ENCODE measurements at regions not wholly inside any gene's neighbourhood (a gene's known extent, or its start where the extent isn't known, plus 50 kb on each side); places are given as distances from the start of the nearest gene placed in this dataset.

DNA sequence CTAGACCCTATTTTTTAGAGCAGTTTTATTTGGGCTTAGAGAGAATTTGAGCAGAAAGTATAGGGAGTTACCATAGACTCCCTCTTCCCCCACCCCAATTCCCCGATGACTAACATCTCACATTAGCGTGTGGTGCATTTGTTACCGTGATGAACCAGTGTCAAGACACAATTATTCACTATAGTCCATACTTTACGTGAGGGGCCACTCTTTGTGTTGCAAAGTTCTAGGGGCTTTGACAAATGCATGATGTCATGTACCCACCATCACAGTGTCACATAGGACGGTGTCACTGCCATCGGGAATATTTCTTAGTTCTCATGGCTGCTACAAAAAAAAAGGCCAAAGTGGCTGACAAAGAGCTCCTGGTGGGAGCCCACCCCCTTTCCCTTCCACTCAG, 119.1 kb downstream of the PHETA1 start:
- TF ChIP-seq, protein P1, sequence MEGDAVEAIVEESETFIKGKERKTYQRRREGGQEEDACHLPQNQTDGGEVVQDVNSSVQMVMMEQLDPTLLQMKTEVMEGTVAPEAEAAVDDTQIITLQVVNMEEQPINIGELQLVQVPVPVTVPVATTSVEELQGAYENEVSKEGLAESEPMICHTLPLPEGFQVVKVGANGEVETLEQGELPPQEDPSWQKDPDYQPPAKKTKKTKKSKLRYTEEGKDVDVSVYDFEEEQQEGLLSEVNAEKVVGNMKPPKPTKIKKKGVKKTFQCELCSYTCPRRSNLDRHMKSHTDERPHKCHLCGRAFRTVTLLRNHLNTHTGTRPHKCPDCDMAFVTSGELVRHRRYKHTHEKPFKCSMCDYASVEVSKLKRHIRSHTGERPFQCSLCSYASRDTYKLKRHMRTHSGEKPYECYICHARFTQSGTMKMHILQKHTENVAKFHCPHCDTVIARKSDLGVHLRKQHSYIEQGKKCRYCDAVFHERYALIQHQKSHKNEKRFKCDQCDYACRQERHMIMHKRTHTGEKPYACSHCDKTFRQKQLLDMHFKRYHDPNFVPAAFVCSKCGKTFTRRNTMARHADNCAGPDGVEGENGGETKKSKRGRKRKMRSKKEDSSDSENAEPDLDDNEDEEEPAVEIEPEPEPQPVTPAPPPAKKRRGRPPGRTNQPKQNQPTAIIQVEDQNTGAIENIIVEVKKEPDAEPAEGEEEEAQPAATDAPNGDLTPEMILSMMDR (conservative IDR thresholded peaks at IDR 0.05): no peak
- no peak for TF ChIP-seq ZFX (IDR thresholded peaks at IDR 0.05)
